NCI-H1105 treated with DMSO at 0.1 percent for 48 hours (cell line): ENCODE measurements at regions not wholly inside any gene's neighbourhood (a gene's known extent, or its start where the extent isn't known, plus 50 kb on each side); places are given as distances from the start of the nearest gene placed in this dataset.

ENCODE experiments used
- DNase-seq: peaks from one replicate; lab custom pipeline; 2025; lab: John Stamatoyannopoulos, UW

- DNase-seq = no peak
These were observed 625.8 kb downstream of the BRINP3 start for GRCh38 chr1:189851806-189852367.

DNA sequence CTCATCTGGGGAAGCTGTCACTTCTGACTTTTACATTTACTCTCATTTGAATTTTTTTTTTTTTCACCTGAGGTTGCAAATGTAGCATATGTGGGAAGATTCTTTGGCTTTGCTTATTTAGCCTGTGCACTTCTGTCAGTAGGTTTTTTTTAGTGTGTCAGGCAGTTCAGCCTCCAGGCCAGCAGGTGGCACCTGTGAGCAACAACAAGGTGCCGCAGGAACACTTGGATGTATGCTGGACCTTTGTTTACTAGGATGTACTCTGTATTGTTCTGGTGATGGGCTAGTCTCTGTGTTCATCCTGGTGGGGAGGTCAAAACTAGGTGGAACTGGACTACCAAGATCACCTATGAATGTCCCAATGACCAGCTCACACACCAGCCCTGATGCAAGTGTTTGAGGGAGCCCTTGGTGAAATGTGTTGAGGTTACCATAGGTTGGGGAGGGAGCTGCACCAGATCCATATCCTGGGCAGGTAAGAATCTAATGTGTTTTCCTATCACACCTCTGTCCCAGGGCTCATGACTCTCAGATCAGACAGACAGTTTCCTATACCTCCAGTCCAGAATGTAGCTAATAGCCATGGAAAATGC lies 618.2 kb downstream of the BRINP3 start:
- DNase-seq = no peak

GRCh38 chr1:189866606-189867005 lies 611.1 kb downstream of the BRINP3 start:
- DNase-seq = no peak

DNA sequence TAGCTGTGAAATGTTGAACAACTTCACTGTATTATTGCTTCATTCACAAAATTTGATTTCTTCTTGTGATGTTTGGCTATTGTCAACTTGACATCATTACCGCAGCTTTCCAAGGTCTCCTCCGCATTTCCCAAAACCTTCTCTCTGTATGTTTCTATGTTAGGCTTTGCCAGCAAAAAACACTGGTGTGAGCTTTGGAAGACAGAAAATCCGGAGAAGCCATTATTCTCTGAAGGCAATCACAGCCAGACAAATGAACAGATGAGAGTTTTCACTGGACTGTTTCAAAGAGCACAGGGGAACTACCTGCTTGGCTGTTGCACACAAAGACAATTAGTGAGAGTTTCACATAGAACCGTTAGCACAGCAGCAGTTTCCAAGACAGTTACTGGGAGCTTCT lies 609.6 kb downstream of the BRINP3 start:
- DNase-seq = no peak

- no peak for DNase-seq
These were observed 602.8 kb downstream of the BRINP3 start for GRCh38 chr1:189874715-189875435.

GRCh38 chr1:189880135-189880534 lies 597.5 kb downstream of the BRINP3 start:
- DNase-seq = no peak

GRCh38 chr1:189899686-189900425 lies 577.8 kb downstream of the BRINP3 start:
- DNase-seq = peak; percentile 67

DNA sequence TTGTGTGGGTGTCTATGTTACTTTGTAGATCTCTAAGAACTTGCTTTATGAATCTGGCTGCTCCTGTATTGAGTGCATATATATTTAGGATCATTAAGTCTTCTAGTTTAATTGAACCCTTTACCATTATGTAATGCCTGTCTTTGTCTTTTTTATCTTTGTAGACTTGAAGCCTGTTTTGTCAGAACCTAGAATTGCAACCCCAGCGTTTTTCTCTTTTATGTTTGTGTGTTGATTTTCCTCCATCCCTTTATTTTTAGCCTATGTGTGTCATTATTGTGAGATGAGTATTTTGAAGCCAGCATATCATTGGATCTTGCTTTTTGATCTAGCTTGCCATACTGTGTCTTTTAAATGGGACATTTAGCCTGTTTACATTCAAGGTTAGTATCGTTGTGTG lies 573.2 kb downstream of the BRINP3 start:
- no peak for DNase-seq

DNA sequence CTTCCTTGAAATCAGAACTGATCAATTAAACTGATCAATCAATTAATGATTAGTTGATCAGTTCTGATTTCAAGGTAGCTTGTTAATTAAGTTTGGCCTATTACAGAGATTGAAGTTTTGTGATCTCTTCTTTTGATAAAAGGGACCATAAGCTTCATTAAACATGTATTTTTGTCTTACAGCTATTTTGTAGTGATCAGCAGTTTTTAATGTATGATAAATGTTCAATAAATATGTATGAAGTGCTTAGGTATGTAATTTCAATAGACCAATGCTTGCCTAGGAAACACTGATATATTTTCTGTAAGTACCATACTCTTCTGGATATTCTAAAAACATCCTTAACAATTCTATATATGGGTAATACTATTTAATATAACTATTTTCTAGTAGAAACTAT lies 569.6 kb downstream of the BRINP3 start:
- no peak for DNase-seq

DNA sequence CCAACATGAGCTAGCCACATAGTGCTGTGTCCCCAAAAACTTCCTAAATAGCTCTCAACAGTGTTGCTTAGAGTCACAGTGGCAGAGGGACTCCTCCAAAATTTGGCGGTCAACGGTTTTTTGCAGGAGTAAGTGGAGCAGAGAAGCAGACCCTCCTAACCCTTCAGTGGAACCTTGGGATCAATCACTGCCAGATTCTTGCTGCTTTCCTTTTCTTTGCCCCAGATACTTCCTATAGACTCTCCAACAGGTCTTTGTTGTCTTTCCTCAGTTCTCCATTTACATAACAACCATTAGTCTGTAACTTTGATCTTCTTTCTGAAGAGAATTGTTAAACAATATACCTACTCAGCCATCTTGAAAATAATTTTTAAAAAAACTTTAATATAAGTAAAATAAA lies 556.1 kb downstream of the BRINP3 start:
- DNase-seq = no peak

GRCh38 chr1:189927641-189928040 lies 550.0 kb downstream of the BRINP3 start:
- no peak for DNase-seq

GRCh38 chr1:189929501-189930099 lies 548.1 kb downstream of the BRINP3 start:
- DNase-seq = no peak

GRCh38 chr1:189936861-189937260 lies 540.8 kb downstream of the BRINP3 start:
- DNase-seq = no peak

DNA sequence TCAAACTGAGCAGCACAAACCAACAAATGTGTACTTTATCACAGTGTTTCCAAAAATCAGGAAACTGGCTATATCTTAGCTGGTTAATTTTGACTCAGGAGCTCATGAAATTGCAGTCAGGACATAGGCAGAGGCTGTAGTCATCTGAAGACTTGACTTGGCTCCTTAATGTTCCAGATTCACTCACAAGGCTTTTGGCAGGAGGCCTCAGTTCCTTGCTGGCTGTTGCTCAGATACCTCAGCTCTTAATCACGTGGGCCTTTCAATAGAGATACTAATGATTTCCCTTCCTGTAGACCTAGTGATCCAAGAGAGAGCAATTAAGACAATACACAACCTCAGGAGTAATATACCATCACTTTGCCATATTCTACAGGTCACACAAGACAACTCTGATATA lies 537.7 kb downstream of the BRINP3 start:
- DNase-seq = no peak

GRCh38 chr1:189941922-189942321 lies 535.7 kb downstream of the BRINP3 start:
- no peak for DNase-seq

DNA sequence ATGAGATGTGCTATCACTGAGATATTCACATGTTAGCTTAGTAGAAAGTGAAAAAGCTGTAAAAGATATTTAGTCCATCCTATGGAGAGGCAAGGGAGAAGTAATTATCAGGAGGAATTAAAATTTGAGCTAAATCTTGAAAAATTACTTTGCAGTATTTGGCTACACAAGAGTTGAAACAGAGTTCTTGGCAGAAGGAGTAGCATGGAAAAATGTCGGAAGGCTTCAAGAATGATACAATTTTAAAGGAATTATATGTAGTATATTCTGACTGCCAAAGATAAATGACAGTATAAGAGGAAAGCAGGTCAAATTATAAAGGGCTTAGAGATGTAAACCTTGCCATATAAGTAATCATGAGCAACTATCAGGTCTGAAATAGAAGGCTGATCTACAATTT lies 518.9 kb downstream of the BRINP3 start:
- DNase-seq = no peak

GRCh38 chr1:189960769-189961168 lies 516.9 kb downstream of the BRINP3 start:
- DNase-seq = no peak

DNA sequence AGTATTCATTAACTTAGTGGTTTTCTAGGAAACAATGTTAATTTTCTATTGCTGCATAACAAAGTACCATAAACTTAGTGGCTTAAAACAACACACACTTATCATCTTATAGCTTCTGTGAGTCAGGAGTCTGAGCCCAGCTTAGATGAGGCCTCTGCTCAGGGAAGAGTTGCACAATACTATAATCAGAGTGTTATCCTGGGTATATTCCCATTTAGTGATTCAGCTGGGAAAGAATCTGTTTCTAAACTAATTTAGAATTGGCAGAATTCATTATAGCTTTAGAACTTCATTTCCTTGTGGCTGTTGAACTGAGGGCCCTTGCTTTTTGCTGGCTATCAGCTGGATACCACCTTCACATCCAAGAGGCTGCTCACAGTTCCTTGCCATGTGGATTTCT lies 515.5 kb downstream of the BRINP3 start:
- no peak for DNase-seq

GRCh38 chr1:189970331-189971230 lies 507.1 kb downstream of the BRINP3 start:
- no peak for DNase-seq

DNA sequence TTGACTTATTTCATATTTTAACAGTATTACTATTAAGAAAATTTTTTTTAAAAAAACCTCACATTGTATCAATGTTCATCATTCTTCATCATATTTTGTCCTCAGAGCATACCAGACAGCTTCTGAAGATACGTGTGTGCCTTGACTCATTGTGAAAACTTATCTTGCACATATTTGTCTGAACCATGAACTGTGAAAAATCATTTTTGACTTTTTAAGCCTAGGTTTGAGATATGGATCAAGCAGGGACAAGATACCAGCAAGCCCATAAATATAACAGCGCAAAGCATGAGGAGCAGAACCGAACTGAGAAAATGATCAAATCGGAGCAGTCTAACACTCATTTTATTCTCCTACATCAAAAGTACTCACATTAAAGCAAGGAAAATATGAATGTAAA lies 506.0 kb downstream of the BRINP3 start:
- no peak for DNase-seq

DNA sequence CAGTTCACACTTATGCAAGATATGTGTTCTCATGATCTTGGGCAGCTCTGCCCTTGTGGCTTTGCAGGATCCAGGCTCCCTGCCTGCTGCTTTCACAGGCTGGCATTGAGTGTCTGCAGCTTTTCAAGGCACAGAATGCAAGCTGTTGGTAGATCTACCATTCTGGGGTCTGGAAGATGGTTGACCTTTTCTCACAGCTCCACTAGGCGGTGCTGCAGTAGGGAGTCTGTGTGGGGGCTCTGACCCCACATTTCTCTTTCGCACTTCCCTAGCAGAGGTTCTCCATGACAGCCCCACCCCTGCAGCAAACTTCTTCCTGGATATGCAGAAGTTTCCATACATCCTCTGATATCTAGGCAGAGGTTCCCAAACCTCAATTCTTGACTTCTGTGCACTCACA lies 500.5 kb downstream of the BRINP3 start:
- DNase-seq = no peak
